Progenitor cell of endocrine pancreas (in vitro differentiated cells): ENCODE measurements at regions not wholly inside any gene's neighbourhood (a gene's known extent, or its start where the extent isn't known, plus 50 kb on each side); places are given as distances from the start of the nearest gene placed in this dataset.
"Not testable (repeated sequence)": the region's sequence is repeated elsewhere in the genome, so short reads cannot be mapped to it uniquely, and the experiment has no call there.

ENCODE experiments used
- DNase-seq: peaks from one replicate; pipeline ENCODE4 v3.0.0; 2021; ENCODE audit warnings: low spot score; ENCODE audit not compliant: unreplicated experiment
- H3K27ac Mint-ChIP-seq: 2 replicates; pipeline ENCODE4 v1.8.0; 2021; ENCODE audit warnings: mild to moderate bottlenecking, moderate library complexity, mixed read lengths
- H3K27me3 Mint-ChIP-seq: 2 replicates; pipeline ENCODE4 v1.8.0; 2021; ENCODE audit warnings: mixed read lengths
- H3K36me3 Mint-ChIP-seq: 2 replicates; pipeline ENCODE4 v1.8.0; 2022; ENCODE audit warnings: mixed read lengths; ENCODE audit not compliant: insufficient read depth
- H3K4me1 Mint-ChIP-seq: 2 replicates; pipeline ENCODE4 v1.8.0; 2021; ENCODE audit warnings: low read depth, mixed read lengths
- H3K4me3 Mint-ChIP-seq: 2 replicates; pipeline ENCODE4 v1.8.0; 2021; ENCODE audit warnings: low read depth, mild to moderate bottlenecking, moderate library complexity, mixed read lengths
- H3K9me3 Mint-ChIP-seq: 2 replicates; pipeline ENCODE4 v1.8.0; 2021; ENCODE audit warnings: low read depth, mixed read lengths
- CTCF ChIP-seq: fragments of 200-600 bp; sonication (generic); IDR thresholded peaks from one replicate; pipeline ENCODE4 v1.5.0; 2021; ENCODE audit warnings: antibody characterized with exemption, mild to moderate bottlenecking; ENCODE audit not compliant: unreplicated experiment

GRCh38 chr6:68194846-68195478, 440.1 kb upstream of the ADGRB3 start:
- H3K36me3 Mint-ChIP-seq, result no peaks in the 10 kb centered on the region
- no peak for DNase-seq
- H3K4me3 Mint-ChIP-seq, result no peak overlapping the region
- H3K4me1 Mint-ChIP-seq, result no peaks in the 10 kb centered on the region
- peaks cover 18% of the 10 kb centered on the region for H3K9me3 Mint-ChIP-seq
- TF ChIP-seq CTCF, result no peak
- no peaks in the 10 kb centered on the region for H3K27me3 Mint-ChIP-seq
- no peak overlapping the region for H3K27ac Mint-ChIP-seq

GRCh38 chr6:68192988-68193387, 442.1 kb upstream of the ADGRB3 start:
- Mint-ChIP-seq H3K36me3 (no peaks in the 10 kb centered on the region), H3K4me1 (no peaks in the 10 kb centered on the region), H3K27ac (no peak overlapping the region), H3K27me3 (no peaks in the 10 kb centered on the region), H3K4me3 (no peak overlapping the region), H3K9me3 (peaks cover 11% of the 10 kb centered on the region)
- no peak for DNase-seq
- TF ChIP-seq CTCF, result no peak

- Mint-ChIP-seq H3K36me3 (no peaks in the 10 kb centered on the region), H3K4me3 (no peak overlapping the region), H3K4me1 (no peaks in the 10 kb centered on the region), H3K27ac (no peak overlapping the region), H3K9me3 (no peaks in the 10 kb centered on the region), H3K27me3 (no peaks in the 10 kb centered on the region)
- no peak for DNase-seq
- TF ChIP-seq CTCF, result no peak
These were observed 445.8 kb upstream of the ADGRB3 start for GRCh38 chr6:68189217-68189815.

- TF ChIP-seq CTCF, result no peak
- no peaks in the 10 kb centered on the region for H3K9me3 Mint-ChIP-seq
- H3K36me3 Mint-ChIP-seq, result no peaks in the 10 kb centered on the region
- no peak for DNase-seq
- no peaks in the 10 kb centered on the region for H3K27me3 Mint-ChIP-seq
- no peak overlapping the region for H3K4me3 Mint-ChIP-seq
- H3K27ac Mint-ChIP-seq, result no peak overlapping the region
- peaks cover 3% of the 10 kb centered on the region for H3K4me1 Mint-ChIP-seq
These were observed 448.2 kb upstream of the ADGRB3 start for GRCh38 chr6:68186870-68187269.

- Mint-ChIP-seq H3K9me3 (peaks cover 15% of the 10 kb centered on the region), H3K27ac (no peak overlapping the region), H3K27me3 (no peaks in the 10 kb centered on the region), H3K4me1 (peaks cover 5% of the 10 kb centered on the region), H3K36me3 (no peaks in the 10 kb centered on the region), H3K4me3 (no peak overlapping the region)
- TF ChIP-seq CTCF, result no peak
- no peak for DNase-seq
These were observed 452.7 kb upstream of the ADGRB3 start for GRCh38 chr6:68182386-68182785.

- peaks cover 15% of the 10 kb centered on the region for H3K9me3 Mint-ChIP-seq
- not testable (repeated sequence) for H3K4me3 Mint-ChIP-seq, H3K27me3 Mint-ChIP-seq
These were observed 454.1 kb upstream of the ADGRB3 start for GRCh38 chr6:68181027-68181426.

More at GRCh38 chr6:68181027-68181426, 454.1 kb upstream of the ADGRB3 start:
- not testable (repeated sequence) for DNase-seq, H3K27ac Mint-ChIP-seq, H3K36me3 Mint-ChIP-seq, H3K4me1 Mint-ChIP-seq
